ENCODE measurements at regions not wholly inside any gene's neighbourhood (a gene's known extent, or its start where the extent isn't known, plus 50 kb on each side); places are given as distances from the start of the nearest gene placed in this dataset.
"Not testable (repeated sequence)": the region's sequence is repeated elsewhere in the genome, so short reads cannot be mapped to it uniquely, and the experiment has no call there.

DNA sequence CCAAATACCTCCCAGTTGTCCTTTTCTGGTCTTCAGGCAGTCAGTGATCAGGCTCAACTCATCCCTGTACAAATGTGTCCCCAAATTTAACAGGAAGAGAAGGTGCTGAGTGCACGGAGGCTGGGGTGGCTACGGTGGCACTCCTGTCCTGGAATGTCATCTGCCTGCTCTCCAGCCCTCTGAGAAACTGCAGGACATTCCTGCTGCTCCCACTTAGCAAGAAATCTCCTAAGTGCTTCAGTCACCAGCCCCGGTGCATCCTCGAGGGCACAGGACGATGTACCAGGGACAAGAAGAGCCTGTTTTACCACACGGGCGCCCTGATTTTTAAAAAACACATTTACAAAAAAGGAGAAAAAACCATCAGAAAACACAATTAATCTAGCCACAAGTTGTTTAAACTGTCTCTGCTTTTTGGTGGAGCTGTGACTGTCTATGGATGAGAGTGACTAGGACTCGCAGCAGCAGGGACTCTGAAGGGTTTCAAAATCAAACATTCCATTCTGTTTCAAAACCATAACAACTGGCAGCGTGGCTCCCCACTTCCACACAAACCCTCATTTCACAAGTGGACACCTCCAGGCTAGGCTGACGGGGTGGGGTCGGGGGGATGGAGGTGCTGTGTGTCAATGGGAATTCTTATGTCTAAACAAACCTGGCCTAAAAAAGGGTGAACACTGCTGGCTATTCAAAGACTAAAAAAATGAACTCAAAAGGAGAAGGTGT is 65.3 kb upstream of the CNEP1R1 start:
- TF ChIP-seq, protein P1, sequence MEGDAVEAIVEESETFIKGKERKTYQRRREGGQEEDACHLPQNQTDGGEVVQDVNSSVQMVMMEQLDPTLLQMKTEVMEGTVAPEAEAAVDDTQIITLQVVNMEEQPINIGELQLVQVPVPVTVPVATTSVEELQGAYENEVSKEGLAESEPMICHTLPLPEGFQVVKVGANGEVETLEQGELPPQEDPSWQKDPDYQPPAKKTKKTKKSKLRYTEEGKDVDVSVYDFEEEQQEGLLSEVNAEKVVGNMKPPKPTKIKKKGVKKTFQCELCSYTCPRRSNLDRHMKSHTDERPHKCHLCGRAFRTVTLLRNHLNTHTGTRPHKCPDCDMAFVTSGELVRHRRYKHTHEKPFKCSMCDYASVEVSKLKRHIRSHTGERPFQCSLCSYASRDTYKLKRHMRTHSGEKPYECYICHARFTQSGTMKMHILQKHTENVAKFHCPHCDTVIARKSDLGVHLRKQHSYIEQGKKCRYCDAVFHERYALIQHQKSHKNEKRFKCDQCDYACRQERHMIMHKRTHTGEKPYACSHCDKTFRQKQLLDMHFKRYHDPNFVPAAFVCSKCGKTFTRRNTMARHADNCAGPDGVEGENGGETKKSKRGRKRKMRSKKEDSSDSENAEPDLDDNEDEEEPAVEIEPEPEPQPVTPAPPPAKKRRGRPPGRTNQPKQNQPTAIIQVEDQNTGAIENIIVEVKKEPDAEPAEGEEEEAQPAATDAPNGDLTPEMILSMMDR (IDR thresholded peaks at IDR 0.05; ENCODE audit: insufficient read depth, low read depth, low read length, missing control alignments) = no peak
- DNase-seq (ENCODE audit: low read depth) = no peak
- H3K4me3 ChIP-seq (ENCODE audit: low read depth, low read length) = no peak overlapping the region

DNA sequence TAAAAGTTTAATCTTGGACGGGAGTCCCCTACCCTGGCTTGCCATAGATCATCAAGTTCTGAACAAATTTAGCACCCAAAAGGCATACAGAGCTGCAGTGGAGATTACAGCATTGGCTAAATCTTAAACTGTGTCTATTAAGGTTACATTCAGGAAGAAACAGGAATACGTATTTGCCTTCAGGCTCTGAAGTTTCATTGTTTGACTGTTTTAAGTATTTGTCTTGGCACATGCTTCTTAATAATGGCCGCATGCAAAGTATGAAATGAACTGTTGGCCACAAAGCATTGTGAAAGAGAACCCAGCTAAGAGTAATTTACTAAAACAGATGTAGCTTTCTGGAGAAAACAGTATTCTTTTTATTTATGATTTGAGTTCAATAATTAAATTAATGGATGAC is 63.9 kb upstream of the CNEP1R1 start:
- TF ChIP-seq, protein P1 (IDR thresholded peaks at IDR 0.05; ENCODE audit: insufficient read depth, low read depth, low read length, missing control alignments) = no peak
- DNase-seq (ENCODE audit: low read depth) = no peak
- H3K4me3 ChIP-seq (ENCODE audit: low read depth, low read length) = no peak overlapping the region

DNA sequence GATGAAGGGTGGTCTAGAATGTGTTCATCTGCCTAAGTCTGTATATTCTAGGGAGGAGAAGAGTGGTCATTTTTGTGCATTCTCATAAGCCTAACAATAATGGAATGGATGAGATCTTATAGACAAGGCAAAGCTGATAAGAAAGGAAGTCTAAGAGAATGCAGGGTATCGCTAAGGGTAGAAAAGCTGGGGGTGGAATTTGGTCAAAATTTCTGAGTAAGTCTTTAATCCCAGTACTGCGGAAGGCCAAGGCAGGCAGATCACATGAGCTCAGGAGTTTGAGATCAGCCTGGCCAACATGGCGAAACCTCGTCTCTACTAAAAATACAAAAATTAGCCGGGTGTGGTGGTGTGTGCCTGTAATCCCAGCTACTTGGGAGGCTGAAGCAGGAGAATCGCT is 62.5 kb upstream of the CNEP1R1 start:
- H3K4me3 ChIP-seq (ENCODE audit: low read depth, low read length); DNase-seq (ENCODE audit: low read depth): not testable (repeated sequence)

DNA sequence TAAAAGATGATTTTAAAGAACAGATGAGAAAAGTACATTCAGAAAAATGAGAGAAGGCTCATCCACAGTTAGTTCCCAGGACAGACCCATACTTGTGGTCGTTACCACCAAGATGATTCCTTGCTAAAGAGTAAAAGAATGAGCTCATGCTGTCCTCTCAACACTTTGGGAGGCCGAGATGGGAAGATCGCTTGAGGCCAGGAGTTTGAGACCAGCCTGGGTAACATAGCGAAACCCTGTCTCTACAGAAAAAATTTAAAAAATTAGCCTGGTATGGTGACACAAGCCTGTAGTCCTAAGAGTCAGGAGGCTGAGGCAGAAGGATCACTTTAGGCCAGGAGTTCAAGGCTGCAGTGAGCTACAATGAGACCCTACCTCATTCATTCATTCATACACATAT is 60.7 kb upstream of the CNEP1R1 start:
- TF ChIP-seq, protein P1 (IDR thresholded peaks at IDR 0.05; ENCODE audit: insufficient read depth, low read depth, low read length, missing control alignments) = no peak
- H3K4me3 ChIP-seq (ENCODE audit: low read depth, low read length) = no peak overlapping the region

DNA sequence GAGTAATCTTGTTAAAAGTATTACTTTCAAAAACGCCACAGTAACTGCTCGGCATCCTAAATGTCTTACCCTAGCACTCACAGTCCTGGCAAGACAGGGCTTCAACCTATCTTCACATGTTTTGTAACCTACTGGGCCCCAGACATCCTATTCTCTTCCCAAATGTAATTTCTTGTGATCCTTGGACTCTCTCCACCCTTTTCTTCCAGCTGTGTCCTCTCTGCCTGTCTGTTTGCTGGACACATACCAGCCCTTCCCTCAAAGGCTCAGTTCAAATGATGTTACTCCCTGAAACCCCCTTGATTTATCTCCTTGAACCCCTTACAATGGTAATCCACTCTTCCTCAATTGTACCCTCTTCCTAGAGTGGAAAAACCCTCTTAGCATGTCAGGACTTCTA is 60.1 kb upstream of the CNEP1R1 start:
- no peak overlapping the region for H3K4me3 ChIP-seq (ENCODE audit: low read depth, low read length)
- TF ChIP-seq, protein P1 (IDR thresholded peaks at IDR 0.05; ENCODE audit: insufficient read depth, low read depth, low read length, missing control alignments) = no peak
- DNase-seq (ENCODE audit: low read depth) = no peak

More for the DNA sequence above, 60.7 kb upstream of the CNEP1R1 start:
- DNase-seq (ENCODE audit: low read depth) = no peak

DNA sequence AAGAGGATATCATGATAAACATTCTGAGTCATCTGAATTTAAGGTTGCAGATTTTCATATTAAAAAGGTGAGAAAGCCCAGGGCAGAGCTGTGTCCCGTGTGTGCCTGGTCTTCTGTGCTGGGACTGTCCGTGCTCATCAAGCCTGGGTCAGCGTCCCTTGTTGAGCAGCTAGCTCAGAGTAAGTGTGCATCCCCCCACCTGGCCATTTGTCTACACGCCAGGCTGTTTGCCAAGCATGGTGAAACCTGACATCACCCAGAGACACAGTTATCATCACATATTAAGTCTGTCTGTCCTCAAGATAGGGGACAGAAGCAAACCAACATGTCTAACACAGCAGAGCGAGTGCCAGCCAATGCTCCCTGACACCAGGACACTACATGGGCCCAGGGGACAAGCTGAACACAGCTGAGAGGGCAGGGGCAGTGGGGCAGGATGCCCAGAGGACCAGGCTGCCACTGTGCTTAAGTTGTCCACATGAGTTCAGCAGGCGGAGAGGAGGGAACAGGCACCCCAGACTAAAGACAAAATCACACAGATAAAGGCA is 57.9 kb upstream of the CNEP1R1 start:
- no peak overlapping the region for H3K4me3 ChIP-seq (ENCODE audit: low read depth, low read length)
- no peak for DNase-seq (ENCODE audit: low read depth)
- TF ChIP-seq, protein P1 (IDR thresholded peaks at IDR 0.05; ENCODE audit: insufficient read depth, low read depth, low read length, missing control alignments) = no peak

DNA sequence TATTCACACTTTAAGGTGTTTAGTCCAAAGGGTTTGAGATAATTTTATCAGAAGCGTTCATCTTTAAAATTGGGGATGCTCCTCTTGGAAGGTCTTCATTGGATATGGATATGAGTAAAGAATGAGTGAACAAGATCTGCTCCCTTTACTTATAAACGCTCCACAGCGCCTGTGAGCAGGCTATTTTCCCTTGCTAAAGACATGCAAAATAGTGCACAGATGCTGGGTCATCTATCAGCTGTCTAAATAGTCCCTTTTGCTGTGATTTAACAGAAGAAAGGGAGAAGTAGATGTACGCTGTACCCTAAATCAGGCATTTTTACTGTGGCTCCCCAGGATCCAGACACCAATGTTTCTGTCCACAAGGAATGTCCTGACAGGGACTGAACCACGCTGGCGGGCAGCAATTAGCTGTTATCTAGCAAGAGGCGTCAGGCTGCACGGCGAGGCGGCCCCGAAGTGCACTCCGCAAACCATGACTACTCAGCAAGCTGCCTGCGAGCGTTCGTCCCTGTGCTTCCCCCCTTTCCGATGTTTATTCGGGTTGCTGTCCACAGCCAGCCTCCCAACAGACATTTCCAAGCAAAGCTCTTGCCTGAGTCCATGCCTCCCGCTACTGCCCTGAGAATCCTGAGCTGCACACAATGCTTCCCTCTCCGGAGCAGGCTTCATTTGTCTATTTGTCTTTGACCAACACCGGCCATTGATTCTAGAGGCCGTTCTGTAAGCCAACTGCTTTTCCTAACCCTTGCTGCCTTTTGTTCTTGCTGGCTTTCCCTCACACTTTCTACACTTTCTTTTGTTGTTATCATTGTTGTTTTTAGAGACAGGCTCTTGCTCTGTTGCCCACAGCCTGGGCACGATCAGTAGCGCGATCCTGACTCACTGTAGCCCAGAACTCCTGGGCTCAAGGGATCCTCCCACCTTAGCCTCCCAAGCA is 55.7 kb upstream of the CNEP1R1 start:
- TF ChIP-seq, protein P1 (IDR thresholded peaks at IDR 0.05; ENCODE audit: insufficient read depth, low read depth, low read length, missing control alignments) = no peak
- no peak for DNase-seq (ENCODE audit: low read depth)
- no peak overlapping the region for H3K4me3 ChIP-seq (ENCODE audit: low read depth, low read length)
